Activated CD4-positive, alpha-beta T cell treated with anti-CD3 and anti-CD28 coated beads, Interleukin-2, amount 10 ng/mL, durations not matched to agents 7 days and 5 days (primary cell): ENCODE measurements at regions not wholly inside any gene's neighbourhood (a gene's known extent, or its start where the extent isn't known, plus 50 kb on each side); places are given as distances from the start of the nearest gene placed in this dataset.

Source experiments
- CTCF ChIA-PET: fragments of 350-600 bp; sonication (Branson Sonifier 250); formaldehyde crosslinking; loops from one replicate; lab custom pipeline; 2021; ENCODE audit warnings: antibody characterized with exemption; lab: Charles Lee
- POLR2A ChIA-PET: fragments of 350-600 bp; sonication (Branson Sonifier 250); formaldehyde crosslinking; loops from one replicate; lab custom pipeline; 2021; ENCODE audit warnings: antibody characterized with exemption; lab: Charles Lee
- DNase-seq: peaks from one replicate; pipeline ENCODE4 v3.0.0-alpha.2; 2020
- H3K27ac Mint-ChIP-seq: one replicate; pipeline ENCODE4 v1.8.0; 2021; ENCODE audit warnings: mild to moderate bottlenecking, moderate library complexity, mixed read lengths
- H3K27me3 Mint-ChIP-seq: one replicate; pipeline ENCODE4 v1.8.0; 2021; ENCODE audit warnings: mixed read lengths
- H3K36me3 Mint-ChIP-seq: one replicate; pipeline ENCODE4 v1.8.0; 2021; ENCODE audit warnings: low read depth, mixed read lengths
- H3K4me1 Mint-ChIP-seq: one replicate; pipeline ENCODE4 v1.8.0; 2021; ENCODE audit warnings: mixed read lengths
- H3K4me3 Mint-ChIP-seq: one replicate; pipeline ENCODE4 v1.8.0; 2021; ENCODE audit warnings: mild to moderate bottlenecking, moderate library complexity, mixed read lengths
- H3K9me3 Mint-ChIP-seq: one replicate; pipeline ENCODE4 v1.8.0; 2021; ENCODE audit warnings: mixed read lengths

DNA sequence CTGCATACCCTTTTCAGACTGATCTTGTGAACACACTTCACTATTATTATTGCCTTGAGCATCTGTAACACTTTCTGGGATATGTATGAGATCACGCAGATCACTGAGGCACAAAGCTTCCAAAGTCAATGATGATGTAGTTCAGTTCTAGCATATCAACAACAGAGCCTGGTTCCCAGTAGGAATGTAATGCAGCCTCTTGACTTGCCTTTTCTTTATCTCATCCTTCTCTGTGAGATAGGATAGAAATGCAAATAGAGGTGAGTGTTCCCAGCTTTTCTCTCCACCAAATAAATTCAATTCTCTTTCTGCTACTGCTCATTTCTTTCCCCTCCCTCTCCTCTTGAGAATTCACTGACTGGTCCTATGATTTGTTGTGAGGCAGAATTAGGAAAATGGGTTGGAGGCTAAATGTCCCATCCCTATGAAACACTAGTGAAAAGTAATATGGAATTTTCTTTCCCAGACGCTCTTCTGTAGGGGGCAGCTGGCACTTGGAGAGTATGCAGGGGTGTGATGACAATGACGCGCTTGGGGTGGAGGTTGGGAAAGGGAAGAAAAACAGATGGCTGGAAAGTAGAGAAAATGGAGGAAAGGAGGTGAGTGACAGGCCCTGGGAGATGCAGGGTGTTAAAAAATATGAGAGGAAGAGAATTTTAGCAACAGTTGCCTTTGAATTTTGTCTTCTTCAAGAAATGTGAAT, 96.0 kb upstream of the TMTC1 start:
- H3K36me3 Mint-ChIP-seq: no peaks in the 10 kb centered on the region
- CTCF ChIA-PET: no interaction called here

GRCh38 chr12:29869946-29870345, 86.2 kb upstream of the TMTC1 start:
- POLR2A ChIA-PET: no interaction called here
- Mint-ChIP-seq H3K27ac (no peak overlapping the region), H3K36me3 (no peaks in the 10 kb centered on the region), H3K4me1 (no peaks in the 10 kb centered on the region), H3K4me3 (no peak overlapping the region), H3K27me3 (no peaks in the 10 kb centered on the region), H3K9me3 (peaks cover 7% of the 10 kb centered on the region)
- DNase-seq: no peak
- CTCF ChIA-PET: no interaction called here

More for the DNA sequence above, 96.0 kb upstream of the TMTC1 start:
- POLR2A ChIA-PET: no interaction called here
- Mint-ChIP-seq H3K4me1 (no peaks in the 10 kb centered on the region), H3K27ac (no peak overlapping the region), H3K4me3 (no peak overlapping the region), H3K27me3 (no peaks in the 10 kb centered on the region), H3K9me3 (peaks cover 6% of the 10 kb centered on the region)
- no peak for DNase-seq

GRCh38 chr12:29867823-29868222, 84.1 kb upstream of the TMTC1 start:
- Mint-ChIP-seq H3K4me1 (no peaks in the 10 kb centered on the region), H3K27me3 (no peaks in the 10 kb centered on the region), H3K9me3 (peaks cover 7% of the 10 kb centered on the region), H3K4me3 (no peak overlapping the region), H3K36me3 (no peaks in the 10 kb centered on the region), H3K27ac (no peak overlapping the region)
- POLR2A ChIA-PET: no interaction called here
- DNase-seq: no peak
- CTCF ChIA-PET: no interaction called here

- H3K27ac Mint-ChIP-seq: no peak overlapping the region
- H3K36me3 Mint-ChIP-seq: no peaks in the 10 kb centered on the region
- H3K4me3 Mint-ChIP-seq: no peak overlapping the region
- POLR2A ChIA-PET: no interaction called here
- no peaks in the 10 kb centered on the region for H3K27me3 Mint-ChIP-seq
- CTCF ChIA-PET: interaction anchor here (0.6 kb wide), 1 partner anchor 184 kb away, joined by 3 read pairs; no protein-coding TSS in a partner anchor
- no peaks in the 10 kb centered on the region for H3K4me1 Mint-ChIP-seq
- peaks cover 4% of the 10 kb centered on the region for H3K9me3 Mint-ChIP-seq
- DNase-seq: no peak
Measured at GRCh38 chr12:29863665-29864064, 79.9 kb upstream of the TMTC1 start.

- no peak for DNase-seq
- no peaks in the 10 kb centered on the region for H3K4me1 Mint-ChIP-seq
- no peak overlapping the region for H3K4me3 Mint-ChIP-seq
- H3K27ac Mint-ChIP-seq: no peak overlapping the region
- ChIA-PET CTCF (no interaction called here), POLR2A (no interaction called here)
- no peaks in the 10 kb centered on the region for H3K27me3 Mint-ChIP-seq
- H3K36me3 Mint-ChIP-seq: no peaks in the 10 kb centered on the region
- H3K9me3 Mint-ChIP-seq: peaks cover 4% of the 10 kb centered on the region
Measured at GRCh38 chr12:29858270-29858786, 74.6 kb upstream of the TMTC1 start.

DNA sequence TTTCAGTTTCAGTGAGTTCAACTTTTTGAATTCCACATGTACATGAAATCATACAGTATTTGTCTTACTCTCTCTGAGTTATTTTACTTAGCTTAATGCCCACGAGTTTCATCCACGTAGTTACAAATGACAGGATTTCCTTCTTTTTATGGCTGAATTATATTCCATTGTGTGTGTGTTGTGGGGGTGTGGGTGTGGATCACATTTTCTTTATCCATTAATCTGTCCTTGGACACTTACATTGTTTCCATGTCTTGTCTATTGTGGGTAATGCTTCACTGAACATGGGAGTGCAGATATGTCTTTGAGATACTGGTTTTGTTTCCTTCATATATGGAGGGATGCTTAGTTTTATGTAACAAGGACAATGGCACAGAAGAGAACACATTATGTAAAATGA, 63.5 kb upstream of the TMTC1 start:
- Mint-ChIP-seq H3K36me3 (no peaks in the 10 kb centered on the region), H3K4me3 (no peak overlapping the region), H3K27me3 (no peaks in the 10 kb centered on the region), H3K4me1 (no peaks in the 10 kb centered on the region), H3K9me3 (peaks cover 7% of the 10 kb centered on the region), H3K27ac (no peak overlapping the region)
- no peak for DNase-seq
- POLR2A ChIA-PET: no interaction called here
- CTCF ChIA-PET: no interaction called here

- H3K27ac Mint-ChIP-seq: no peak overlapping the region
- no peaks in the 10 kb centered on the region for H3K4me1 Mint-ChIP-seq
- H3K9me3 Mint-ChIP-seq: peaks cover 4% of the 10 kb centered on the region
- no peaks in the 10 kb centered on the region for H3K27me3 Mint-ChIP-seq
- no peak for DNase-seq
- ChIA-PET POLR2A (no interaction called here), CTCF (no interaction called here)
- no peak overlapping the region for H3K4me3 Mint-ChIP-seq
- H3K36me3 Mint-ChIP-seq: no peaks in the 10 kb centered on the region
Measured at GRCh38 chr12:29844667-29845066, 60.9 kb upstream of the TMTC1 start.

- DNase-seq: no peak
- Mint-ChIP-seq H3K27ac (no peak overlapping the region), H3K4me3 (no peak overlapping the region), H3K4me1 (no peaks in the 10 kb centered on the region), H3K27me3 (no peaks in the 10 kb centered on the region), H3K36me3 (no peaks in the 10 kb centered on the region), H3K9me3 (peaks cover 8% of the 10 kb centered on the region)
- ChIA-PET CTCF (no interaction called here), POLR2A (no interaction called here)
Measured at GRCh38 chr12:29843036-29843435, 59.3 kb upstream of the TMTC1 start.

GRCh38 chr12:29838768-29839167, 55.0 kb upstream of the TMTC1 start:
- DNase-seq: no peak
- no peak overlapping the region for H3K27ac Mint-ChIP-seq
- H3K4me1 Mint-ChIP-seq: no peaks in the 10 kb centered on the region
- POLR2A ChIA-PET: no interaction called here
- peaks cover 17% of the 10 kb centered on the region for H3K9me3 Mint-ChIP-seq
- CTCF ChIA-PET: no interaction called here
- H3K27me3 Mint-ChIP-seq: no peaks in the 10 kb centered on the region
- H3K36me3 Mint-ChIP-seq: no peaks in the 10 kb centered on the region
- no peak overlapping the region for H3K4me3 Mint-ChIP-seq
